HAP-1 (cell line): ENCODE measurements at regions not wholly inside any gene's neighbourhood (a gene's known extent, or its start where the extent isn't known, plus 50 kb on each side); places are given as distances from the start of the nearest gene placed in this dataset.
"Not testable (repeated sequence)": the region's sequence is repeated elsewhere in the genome, so short reads cannot be mapped to it uniquely, and the experiment has no call there.

Experiments used
- DNase-seq, 2 experiments: peaks; one replicate each; pipeline ENCODE4 v3.0.0-alpha.2; 2016 to 2020; ENCODE audit warnings: low spot score in 2 of 2
- H3K27me3 ChIP-seq: fragments of 250-450 bp; sonication (Bioruptor Pico); 2 replicates; pipeline ENCODE4 v1.5.1; 2020; ENCODE audit warnings: low read depth, mild to moderate bottlenecking, moderate library complexity
- H3K36me3 ChIP-seq: fragments of 250-450 bp; sonication (Bioruptor Pico); replicated peaks from 2 replicates; pipeline ENCODE4 v1.5.1; 2020; ENCODE audit warnings: mild to moderate bottlenecking
- H3K4me1 ChIP-seq: fragments of 250-450 bp; sonication (Bioruptor Pico); 2 replicates; pipeline ENCODE4 v1.5.1; 2020; ENCODE audit warnings: mild to moderate bottlenecking
- H3K4me3 ChIP-seq: fragments of 250-450 bp; sonication (Bioruptor Pico); 2 replicates; pipeline ENCODE4 v1.5.1; 2020; ENCODE audit warnings: mild to moderate bottlenecking, moderate library complexity
- H3K9me3 ChIP-seq: fragments of 250-450 bp; sonication (Bioruptor Pico); 2 replicates; pipeline ENCODE4 v1.5.1; 2020; ENCODE audit warnings: mild to moderate bottlenecking, moderate library complexity
- in situ Hi-C: fragments of 300-500 bp; cut with MboI; formaldehyde crosslinking; loops from 3 replicates; pipeline ENCODE4 v1.14.3; 2020; ENCODE audit warnings: low sequenced_read_pairs, inconsistent platforms, mixed read lengths

DNA sequence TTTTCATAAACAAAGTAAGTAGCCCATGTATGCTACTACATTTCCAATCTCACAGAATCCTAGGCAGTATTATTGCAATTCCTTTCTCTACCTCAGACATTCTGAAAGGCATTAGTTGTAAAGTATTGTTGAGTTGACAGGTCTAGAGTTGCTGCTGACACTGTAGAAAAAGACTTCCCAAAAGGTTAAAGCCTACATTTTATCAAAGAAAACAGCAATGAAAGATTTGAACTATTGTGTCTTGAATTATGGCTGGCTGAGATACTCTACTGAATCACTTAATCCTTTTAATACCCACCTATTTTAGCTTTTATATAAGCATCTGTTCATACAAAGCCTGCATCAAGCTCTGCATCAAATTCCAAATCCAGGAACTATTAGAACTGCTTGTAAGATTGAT is 1082.0 kb downstream of the OLFM4 start:
- Histone ChIP-seq H3K9me3 (no peaks in the 10 kb centered on the region), H3K27me3 (no peaks in the 10 kb centered on the region), H3K36me3 (no peaks in the 10 kb centered on the region), H3K4me3 (no peak overlapping the region), H3K4me1 (peaks cover 48% of the 10 kb centered on the region)
- peak; percentile 22 to 96 for DNase-seq
- in situ Hi-C loops = no loop called here

DNA sequence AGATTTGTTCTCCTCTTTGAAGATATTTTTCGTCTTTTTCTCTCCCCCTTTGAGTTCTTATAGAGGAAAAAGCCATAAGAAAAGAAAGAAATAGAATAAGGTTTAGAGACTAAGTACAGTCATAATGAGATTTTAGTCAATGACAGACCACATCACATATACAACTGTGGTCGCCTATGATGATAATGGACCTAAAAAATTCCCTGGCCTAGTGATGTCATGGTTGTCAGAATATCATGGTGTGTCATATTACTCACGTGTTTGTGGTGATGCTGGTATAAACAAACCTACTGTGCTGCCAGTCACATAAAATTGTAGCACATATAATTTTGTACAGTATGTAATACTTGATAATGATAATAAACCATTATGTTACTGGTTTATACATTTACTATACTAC is 1096.1 kb downstream of the OLFM4 start:
- Histone ChIP-seq H3K9me3 (no peaks in the 10 kb centered on the region), H3K4me1 (no peaks in the 10 kb centered on the region), H3K4me3 (no peak overlapping the region), H3K27me3 (no peaks in the 10 kb centered on the region), H3K36me3 (no peaks in the 10 kb centered on the region; the same call in 1 of the 2 replicates)
- in situ Hi-C loops = no loop called here
- no peak for DNase-seq

DNA sequence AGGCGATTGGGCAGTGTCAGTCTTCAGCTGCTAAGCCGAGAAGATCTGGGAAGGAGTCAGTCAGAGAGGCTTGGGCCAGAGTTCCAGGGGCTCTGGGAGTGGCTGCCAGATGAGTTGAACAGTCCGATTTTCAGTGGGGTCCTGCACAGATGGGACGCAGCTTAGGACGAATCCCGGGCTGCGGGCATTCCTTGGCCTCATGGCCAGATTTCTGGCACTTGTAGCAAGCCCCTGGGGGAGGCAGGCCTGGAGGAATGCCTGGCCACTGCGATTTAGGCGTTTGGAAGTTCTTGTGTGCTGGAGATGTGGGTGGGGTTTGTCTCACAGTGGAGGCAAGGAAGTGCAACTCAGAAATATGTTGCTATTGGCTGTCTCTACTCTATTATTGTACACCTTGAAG is 1102.3 kb downstream of the OLFM4 start:
- H3K36me3 ChIP-seq, in situ Hi-C loops, DNase-seq, H3K9me3 ChIP-seq, H3K4me3 ChIP-seq, H3K27me3 ChIP-seq: not testable (repeated sequence)
- H3K4me1 ChIP-seq = peaks cover 25% of the 10 kb centered on the region

DNA sequence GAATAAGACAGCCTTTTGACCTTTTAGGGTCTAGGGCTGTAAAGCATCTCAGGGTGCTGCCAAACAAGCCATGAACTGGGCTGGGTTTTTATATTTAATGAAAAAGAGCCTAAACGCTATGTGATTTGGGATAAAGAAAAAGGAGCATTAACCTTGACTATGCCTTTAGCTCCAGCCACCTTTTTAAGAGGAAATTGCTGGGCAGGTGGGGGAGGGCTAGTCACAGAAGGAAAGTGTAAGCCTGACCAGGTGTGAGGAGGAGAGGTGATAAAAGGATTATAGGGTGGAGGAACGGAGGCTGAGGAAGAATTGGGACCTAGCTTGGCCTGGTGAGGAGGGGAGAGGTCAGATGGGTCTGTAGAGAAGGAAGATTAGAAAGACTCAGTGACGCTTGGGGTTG is 1102.8 kb downstream of the OLFM4 start:
- H3K36me3 ChIP-seq, H3K9me3 ChIP-seq, H3K4me3 ChIP-seq, DNase-seq, H3K27me3 ChIP-seq, in situ Hi-C loops: not testable (repeated sequence)
- H3K4me1 ChIP-seq = peaks cover 28% of the 10 kb centered on the region

DNA sequence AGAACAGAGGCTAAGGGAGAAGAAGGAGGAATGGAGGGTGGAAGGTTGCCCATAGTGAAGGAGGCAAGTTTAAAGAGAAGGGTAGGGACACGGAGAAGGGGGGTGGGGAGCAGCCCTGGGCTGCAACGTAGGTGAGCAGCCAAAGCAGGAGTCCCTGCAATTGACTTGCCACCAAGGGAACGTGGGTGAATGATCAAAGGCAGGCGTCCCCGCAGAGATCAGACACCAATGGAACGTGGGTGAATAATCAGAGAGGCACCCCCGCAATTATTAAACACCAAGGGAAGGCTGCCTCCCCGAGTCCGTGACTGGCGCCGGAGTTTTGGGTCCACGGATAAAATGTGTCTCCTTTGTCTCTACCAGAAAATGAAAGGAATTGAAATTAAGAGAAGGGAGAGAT is 1103.5 kb downstream of the OLFM4 start:
- in situ Hi-C loops = not testable (repeated sequence)

DNA sequence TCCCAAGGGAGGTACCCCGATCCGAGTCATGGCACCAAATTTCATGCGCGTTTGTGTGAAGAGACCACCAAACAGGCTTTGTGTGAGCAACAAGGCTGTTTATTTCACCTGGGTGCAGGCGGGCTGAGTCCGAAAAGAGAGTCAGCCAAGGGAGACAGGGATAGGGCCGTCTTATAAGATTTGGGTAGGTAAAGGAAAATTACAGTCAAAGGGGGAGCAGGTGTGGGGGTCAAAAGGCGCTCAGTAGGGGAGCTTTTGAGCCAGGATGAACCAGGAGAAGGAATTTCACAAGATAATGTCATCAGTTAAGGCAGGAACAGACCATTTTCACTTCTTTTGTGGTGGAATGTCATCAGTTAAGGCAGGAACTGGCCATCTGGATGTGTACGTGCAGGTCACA is 1104.1 kb downstream of the OLFM4 start:
- H3K36me3 ChIP-seq, H3K9me3 ChIP-seq, H3K27me3 ChIP-seq, in situ Hi-C loops, H3K4me3 ChIP-seq, DNase-seq: not testable (repeated sequence)
- peaks cover 41% of the 10 kb centered on the region for H3K4me1 ChIP-seq

More for the DNA sequence above, 1103.5 kb downstream of the OLFM4 start:
- DNase-seq, H3K36me3 ChIP-seq, H3K27me3 ChIP-seq, H3K4me3 ChIP-seq, H3K9me3 ChIP-seq: not testable (repeated sequence)
- peaks cover 35% of the 10 kb centered on the region for H3K4me1 ChIP-seq

DNA sequence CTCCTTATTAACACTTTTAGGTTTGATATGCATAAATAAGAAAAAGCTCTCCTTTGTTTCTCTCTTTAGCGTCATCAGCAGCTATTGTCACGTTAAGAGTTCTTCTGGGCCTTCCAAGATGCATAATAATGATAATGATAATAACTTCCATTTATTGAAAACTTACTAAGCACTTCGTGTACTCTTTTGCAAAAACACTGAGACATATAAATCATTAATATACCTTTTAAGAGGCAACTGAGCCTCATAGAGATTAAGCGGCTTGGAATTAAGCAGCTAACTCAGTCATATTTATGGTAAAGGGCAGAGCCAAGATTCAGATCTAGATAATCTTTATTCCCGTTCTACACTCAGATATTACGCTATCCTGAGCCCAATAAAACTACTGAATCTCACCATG is 1105.1 kb downstream of the OLFM4 start:
- Histone ChIP-seq H3K27me3 (no peaks in the 10 kb centered on the region), H3K4me3 (no peak overlapping the region), H3K4me1 (peaks cover 46% of the 10 kb centered on the region), H3K36me3 (no peaks in the 10 kb centered on the region), H3K9me3 (no peaks in the 10 kb centered on the region)
- peak; percentile 22 to 94 for DNase-seq
- in situ Hi-C loops = no loop called here

DNA sequence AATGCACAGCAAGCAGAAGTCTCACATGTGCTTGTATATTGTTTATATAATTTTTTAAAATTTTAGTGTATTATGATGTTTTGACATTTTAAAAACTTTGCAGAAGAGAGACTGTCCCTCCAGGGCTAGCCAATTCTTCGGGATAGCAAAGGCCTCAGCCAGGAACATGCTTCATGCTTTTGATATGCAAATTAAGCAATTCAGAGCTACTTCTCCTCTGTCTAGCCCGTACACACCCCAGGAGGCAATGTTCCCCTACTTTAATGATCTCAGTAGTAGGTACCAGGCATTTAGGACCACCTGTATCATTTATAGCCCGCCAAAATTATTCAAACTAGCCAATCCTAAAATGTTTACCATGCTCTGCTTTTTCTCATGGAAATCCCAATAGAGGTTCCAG is 1116.2 kb downstream of the OLFM4 start:
- no peaks in the 10 kb centered on the region for H3K27me3 ChIP-seq
- peaks cover 15% of the 10 kb centered on the region for H3K4me1 ChIP-seq
- H3K36me3 ChIP-seq = no peaks in the 10 kb centered on the region
- peak in 1 of 2 experiments; percentile 17 for DNase-seq
- in situ Hi-C loops = no loop called here
- no peak overlapping the region for H3K4me3 ChIP-seq
- H3K9me3 ChIP-seq = no peaks in the 10 kb centered on the region

DNA sequence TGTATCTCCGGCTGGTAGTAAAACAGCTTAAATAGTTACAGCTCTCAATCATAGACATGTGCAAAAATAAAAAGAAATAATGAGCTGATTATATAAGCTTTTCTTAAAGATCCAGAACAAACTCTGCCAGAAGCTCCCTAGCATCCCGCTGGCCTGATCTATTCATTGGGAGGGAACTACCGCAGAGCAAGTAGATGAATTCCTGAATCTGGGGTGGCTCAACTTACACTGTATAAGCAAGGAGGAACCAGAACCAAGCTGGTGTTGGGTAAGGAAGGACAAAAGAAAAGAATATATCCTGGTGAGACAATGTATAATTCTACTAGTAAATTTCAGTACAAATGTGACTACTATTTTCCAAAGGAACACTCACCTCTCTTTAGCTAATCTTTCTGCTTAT is 1122.2 kb downstream of the OLFM4 start:
- no peak for DNase-seq
- Histone ChIP-seq H3K4me3 (no peak overlapping the region), H3K4me1 (peaks cover 7% of the 10 kb centered on the region), H3K27me3 (no peaks in the 10 kb centered on the region), H3K9me3 (no peaks in the 10 kb centered on the region), H3K36me3 (no peaks in the 10 kb centered on the region; the same call in 1 of the 2 replicates)
- in situ Hi-C loops = no loop called here

DNA sequence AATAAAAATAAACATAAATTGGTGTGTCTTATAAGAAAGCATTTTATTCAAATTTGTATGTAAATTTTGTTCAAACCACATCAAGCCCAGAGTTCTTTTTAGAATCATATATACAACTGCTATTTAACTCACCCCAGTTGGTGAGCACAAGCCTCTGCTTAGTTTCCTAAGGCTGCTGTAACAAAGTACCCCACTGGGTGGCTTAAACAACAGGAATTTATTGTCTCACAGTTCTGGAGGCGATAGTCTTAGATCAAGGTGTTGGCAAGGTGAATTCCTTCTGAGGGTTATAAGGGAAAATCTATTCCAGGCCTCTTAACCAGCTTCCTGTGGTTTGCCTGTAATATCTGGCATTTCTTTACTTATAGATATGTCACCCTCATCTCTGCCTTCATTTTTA is 1133.5 kb downstream of the OLFM4 start:
- Histone ChIP-seq H3K27me3 (no peaks in the 10 kb centered on the region), H3K4me1 (peaks cover 27% of the 10 kb centered on the region), H3K9me3 (no peaks in the 10 kb centered on the region), H3K36me3 (no peaks in the 10 kb centered on the region), H3K4me3 (no peak overlapping the region)
- in situ Hi-C loops = no loop called here
- no peak for DNase-seq

DNA sequence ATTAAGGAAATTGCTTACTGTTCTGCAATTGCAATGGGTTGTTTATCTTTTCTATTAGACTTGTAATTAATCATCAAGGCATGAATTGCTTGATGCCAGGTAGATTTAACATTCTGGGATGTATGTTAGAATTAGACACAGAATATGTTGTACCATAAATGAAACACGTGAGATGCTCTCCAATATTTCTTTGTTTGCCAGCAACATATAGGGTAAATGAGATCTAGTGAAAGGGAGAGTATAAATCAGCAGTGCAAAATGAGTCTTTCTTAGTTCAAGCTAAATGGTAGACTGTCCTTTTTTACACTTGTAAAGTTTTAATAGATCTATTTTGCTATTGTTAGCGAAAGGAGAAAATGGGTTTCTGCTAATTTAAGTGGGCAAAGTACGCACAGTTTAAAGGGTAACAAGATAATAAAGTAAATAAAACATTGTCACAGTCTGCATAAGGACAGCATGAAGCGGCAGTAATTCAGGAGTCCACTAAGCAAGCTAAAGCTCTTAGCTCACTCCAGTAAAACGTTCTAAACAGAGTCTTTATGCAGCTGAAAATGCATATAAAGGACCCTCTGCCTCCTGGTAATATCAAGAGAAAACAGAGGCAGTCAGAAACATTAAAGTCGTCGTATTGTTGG is 1137.1 kb downstream of the OLFM4 start:
- Histone ChIP-seq H3K27me3 (no peaks in the 10 kb centered on the region), H3K36me3 (no peaks in the 10 kb centered on the region), H3K9me3 (no peaks in the 10 kb centered on the region), H3K4me3 (no peak overlapping the region), H3K4me1 (peaks cover 55% of the 10 kb centered on the region)
- DNase-seq = peak; percentile 31 to 89
- in situ Hi-C loops = no loop called here

DNA sequence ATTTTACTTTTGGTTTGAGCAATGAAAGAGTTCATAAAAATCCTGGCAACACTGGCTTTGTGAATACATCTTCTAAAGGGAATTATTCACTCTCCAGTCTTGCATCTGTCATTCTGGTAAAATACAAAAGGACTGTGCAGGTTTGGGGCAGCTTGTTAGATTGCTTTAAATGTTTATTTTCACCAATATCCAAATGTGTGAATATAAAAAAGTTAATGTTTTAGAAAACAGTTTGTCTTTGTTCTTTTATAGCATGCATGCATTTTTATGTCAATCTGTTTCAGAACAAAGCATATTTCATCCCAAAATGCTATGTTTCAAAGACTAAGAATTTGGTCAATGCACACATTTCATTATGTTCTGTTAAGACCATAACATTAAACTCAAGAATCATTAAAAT is 1145.4 kb downstream of the OLFM4 start:
- Histone ChIP-seq H3K9me3 (no peaks in the 10 kb centered on the region; the same call in 1 of the 2 replicates), H3K4me3 (no peak overlapping the region), H3K27me3 (no peaks in the 10 kb centered on the region), H3K36me3 (no peaks in the 10 kb centered on the region), H3K4me1 (peaks cover 60% of the 10 kb centered on the region)
- DNase-seq = peak in 1 of 2 experiments; percentile 93
- in situ Hi-C loops = no loop called here

DNA sequence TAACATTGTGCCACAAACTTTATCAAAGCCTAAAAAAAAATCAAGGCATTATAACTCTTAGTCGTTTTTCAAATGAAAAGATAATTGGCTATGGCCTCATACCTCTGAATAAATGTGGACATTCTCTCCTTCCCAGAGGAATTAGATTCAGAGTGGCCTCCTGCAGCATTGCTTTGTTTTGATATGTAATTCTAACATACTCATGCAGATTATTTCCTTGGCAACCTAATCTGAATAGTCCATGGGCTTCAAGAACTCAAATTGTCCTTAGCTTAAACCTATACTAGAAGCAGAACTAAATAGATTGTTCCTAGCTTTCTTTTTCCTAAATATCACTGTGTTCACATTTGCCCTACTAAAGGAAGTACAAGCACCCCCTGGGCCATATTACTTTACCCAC is 1146.9 kb downstream of the OLFM4 start:
- Histone ChIP-seq H3K27me3 (no peaks in the 10 kb centered on the region), H3K4me3 (no peak overlapping the region), H3K4me1 (peaks cover 61% of the 10 kb centered on the region), H3K36me3 (no peaks in the 10 kb centered on the region), H3K9me3 (no peaks in the 10 kb centered on the region; the same call in 1 of the 2 replicates)
- in situ Hi-C loops = no loop called here
- DNase-seq = peak; percentile 43 to 93

DNA sequence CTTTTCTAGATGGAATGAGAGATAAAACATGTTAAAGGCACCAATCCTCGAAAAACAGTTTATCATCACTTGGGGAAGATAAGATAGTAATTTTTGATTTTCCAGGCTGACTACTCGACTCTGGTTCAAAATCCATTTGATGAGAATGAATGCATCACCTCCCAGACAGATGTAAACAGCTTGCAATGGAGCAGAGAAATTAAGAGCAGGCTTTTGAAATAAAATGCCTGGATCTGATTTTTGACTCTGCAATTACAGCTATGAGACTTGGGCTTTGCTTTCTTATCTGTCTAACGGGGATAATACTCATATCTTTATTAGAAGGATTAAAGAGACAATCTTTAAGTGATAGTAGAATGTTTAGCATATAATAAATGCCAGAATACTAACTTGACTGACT is 1148.9 kb downstream of the OLFM4 start:
- peaks cover 69% of the 10 kb centered on the region for H3K4me1 ChIP-seq
- in situ Hi-C loops = no loop called here
- no peaks in the 10 kb centered on the region for H3K27me3 ChIP-seq
- no peaks in the 10 kb centered on the region for H3K36me3 ChIP-seq
- DNase-seq = no peak
- H3K9me3 ChIP-seq = no peaks in the 10 kb centered on the region; the same call in 1 of the 2 replicates
- no peak overlapping the region for H3K4me3 ChIP-seq

DNA sequence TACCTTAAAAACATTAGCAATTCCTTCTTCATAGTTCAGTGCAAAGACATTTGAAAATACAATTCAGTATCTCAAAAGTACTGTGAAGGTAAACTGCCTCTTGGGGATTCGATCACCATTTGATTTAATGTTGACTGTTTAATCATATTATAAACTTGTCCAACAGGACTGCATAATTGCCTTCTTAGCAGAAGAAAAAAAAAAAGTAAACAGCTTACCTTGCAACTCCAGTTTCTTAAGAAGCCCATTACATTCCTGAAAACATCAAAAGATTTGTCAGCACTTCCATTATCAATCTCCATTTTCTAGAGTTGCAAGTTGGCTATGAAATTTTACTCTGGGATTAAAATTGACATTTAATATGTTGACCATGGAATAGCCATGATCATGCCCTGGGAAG is 1154.6 kb downstream of the OLFM4 start:
- H3K36me3 ChIP-seq = no peaks in the 10 kb centered on the region
- no peak overlapping the region for H3K4me3 ChIP-seq
- H3K27me3 ChIP-seq = no peaks in the 10 kb centered on the region
- H3K9me3 ChIP-seq = no peaks in the 10 kb centered on the region
- in situ Hi-C loops = loop anchor here (10.0 kb wide), 1 partner anchor 938 kb away; no protein-coding TSS in a partner anchor
- DNase-seq = no peak
- peaks cover 66% of the 10 kb centered on the region for H3K4me1 ChIP-seq
